SK-N-SH treated with all-trans-retinoic acid at 6 μM for 48 hours (cell line): ENCODE measurements at regions not wholly inside any gene's neighbourhood (a gene's known extent, or its start where the extent isn't known, plus 50 kb on each side); places are given as distances from the start of the nearest gene placed in this dataset.

ENCODE experiments used
- ISL1 ChIP-seq: fragments of 250-450 bp; sonication (Bioruptor Pico); IDR thresholded peaks from 2 replicates; pipeline ENCODE4 v2.1.2; 2022; ENCODE audit warnings: mild to moderate bottlenecking, moderate library complexity
- RARB ChIP-seq: fragments of 250-450 bp; sonication (Bioruptor Pico); IDR thresholded peaks from 2 replicates; pipeline ENCODE4 v1.8.0; 2021; ENCODE audit warnings: mild to moderate bottlenecking, moderate library complexity
- ZFP30 ChIP-seq: fragments of 450-650 bp; formaldehyde crosslinking; IDR thresholded peaks from 2 replicates; pipeline ENCODE4 v1.5.0; 2022; ENCODE audit warnings: mild to moderate bottlenecking, moderate library complexity
- ZNF8 ChIP-seq: fragments of 450-650 bp; formaldehyde crosslinking; IDR thresholded peaks from 2 replicates; pipeline ENCODE4 v1.5.0; 2020; ENCODE audit warnings: mild to moderate bottlenecking, moderate library complexity
- TF ChIP-seq, protein P1 (sequence below): fragments of 250-450 bp; sonication (Bioruptor Pico); IDR thresholded peaks from 2 replicates; pipeline ENCODE4 v1.5.1; 2020; ENCODE audit warnings: low read depth, mild to moderate bottlenecking, moderate library complexity
- TF ChIP-seq, protein P2 (sequence below): fragments of 250-450 bp; sonication (Bioruptor Pico); IDR thresholded peaks from 2 replicates; pipeline ENCODE4 v1.8.0; 2020; ENCODE audit warnings: mild to moderate bottlenecking, moderate library complexity, borderline replicate concordance
- TF ChIP-seq, protein P3 (sequence below): fragments of 250-450 bp; sonication (Bioruptor Pico); IDR thresholded peaks from 2 replicates; pipeline ENCODE4 v1.8.0; 2021; ENCODE audit warnings: low read depth, mild to moderate bottlenecking, moderate library complexity, borderline replicate concordance

DNA sequence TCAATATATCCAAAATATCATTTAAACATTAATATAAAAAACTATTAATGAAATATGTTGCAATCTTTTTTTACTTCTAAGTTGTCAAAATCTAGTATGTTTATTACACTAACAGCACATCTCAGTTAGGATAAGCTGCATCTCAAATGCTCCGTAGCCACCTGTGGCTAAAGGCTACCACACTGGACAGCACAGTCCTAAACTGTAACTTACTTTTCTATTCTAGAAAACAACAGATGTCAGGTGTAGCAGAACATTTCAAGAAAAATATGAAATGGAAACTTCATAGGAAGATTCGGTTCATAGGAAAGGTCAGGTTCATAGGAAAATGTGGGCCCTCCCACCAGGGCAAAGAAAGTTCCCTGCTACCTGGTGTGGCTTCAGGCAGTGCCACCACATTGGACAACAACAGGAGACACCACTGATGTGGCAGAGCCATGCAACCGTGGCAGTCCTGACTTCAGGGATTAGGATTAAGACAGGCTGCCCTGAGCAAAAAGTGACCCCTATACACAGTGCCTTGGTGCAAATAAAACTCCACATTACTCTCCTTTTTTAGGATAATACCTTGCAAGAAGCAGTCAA is 197.8 kb upstream of the NR4A3 start:
- no peak for TF ChIP-seq ISL1 (CRISPR knock-in tag)
- TF ChIP-seq RARB: no peak
- TF ChIP-seq, protein P1, sequence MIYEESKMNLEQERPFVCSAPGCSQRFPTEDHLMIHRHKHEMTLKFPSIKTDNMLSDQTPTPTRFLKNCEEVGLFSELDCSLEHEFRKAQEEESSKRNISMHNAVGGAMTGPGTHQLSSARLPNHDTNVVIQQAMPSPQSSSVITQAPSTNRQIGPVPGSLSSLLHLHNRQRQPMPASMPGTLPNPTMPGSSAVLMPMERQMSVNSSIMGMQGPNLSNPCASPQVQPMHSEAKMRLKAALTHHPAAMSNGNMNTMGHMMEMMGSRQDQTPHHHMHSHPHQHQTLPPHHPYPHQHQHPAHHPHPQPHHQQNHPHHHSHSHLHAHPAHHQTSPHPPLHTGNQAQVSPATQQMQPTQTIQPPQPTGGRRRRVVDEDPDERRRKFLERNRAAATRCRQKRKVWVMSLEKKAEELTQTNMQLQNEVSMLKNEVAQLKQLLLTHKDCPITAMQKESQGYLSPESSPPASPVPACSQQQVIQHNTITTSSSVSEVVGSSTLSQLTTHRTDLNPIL: no peak
- TF ChIP-seq ZFP30 (CRISPR knock-in tag): no peak
- TF ChIP-seq ZNF8 (CRISPR knock-in tag): no peak
- TF ChIP-seq, protein P2, sequence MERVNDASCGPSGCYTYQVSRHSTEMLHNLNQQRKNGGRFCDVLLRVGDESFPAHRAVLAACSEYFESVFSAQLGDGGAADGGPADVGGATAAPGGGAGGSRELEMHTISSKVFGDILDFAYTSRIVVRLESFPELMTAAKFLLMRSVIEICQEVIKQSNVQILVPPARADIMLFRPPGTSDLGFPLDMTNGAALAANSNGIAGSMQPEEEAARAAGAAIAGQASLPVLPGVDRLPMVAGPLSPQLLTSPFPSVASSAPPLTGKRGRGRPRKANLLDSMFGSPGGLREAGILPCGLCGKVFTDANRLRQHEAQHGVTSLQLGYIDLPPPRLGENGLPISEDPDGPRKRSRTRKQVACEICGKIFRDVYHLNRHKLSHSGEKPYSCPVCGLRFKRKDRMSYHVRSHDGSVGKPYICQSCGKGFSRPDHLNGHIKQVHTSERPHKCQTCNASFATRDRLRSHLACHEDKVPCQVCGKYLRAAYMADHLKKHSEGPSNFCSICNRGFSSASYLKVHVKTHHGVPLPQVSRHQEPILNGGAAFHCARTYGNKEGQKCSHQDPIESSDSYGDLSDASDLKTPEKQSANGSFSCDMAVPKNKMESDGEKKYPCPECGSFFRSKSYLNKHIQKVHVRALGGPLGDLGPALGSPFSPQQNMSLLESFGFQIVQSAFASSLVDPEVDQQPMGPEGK: no peak
- TF ChIP-seq, protein P3, sequence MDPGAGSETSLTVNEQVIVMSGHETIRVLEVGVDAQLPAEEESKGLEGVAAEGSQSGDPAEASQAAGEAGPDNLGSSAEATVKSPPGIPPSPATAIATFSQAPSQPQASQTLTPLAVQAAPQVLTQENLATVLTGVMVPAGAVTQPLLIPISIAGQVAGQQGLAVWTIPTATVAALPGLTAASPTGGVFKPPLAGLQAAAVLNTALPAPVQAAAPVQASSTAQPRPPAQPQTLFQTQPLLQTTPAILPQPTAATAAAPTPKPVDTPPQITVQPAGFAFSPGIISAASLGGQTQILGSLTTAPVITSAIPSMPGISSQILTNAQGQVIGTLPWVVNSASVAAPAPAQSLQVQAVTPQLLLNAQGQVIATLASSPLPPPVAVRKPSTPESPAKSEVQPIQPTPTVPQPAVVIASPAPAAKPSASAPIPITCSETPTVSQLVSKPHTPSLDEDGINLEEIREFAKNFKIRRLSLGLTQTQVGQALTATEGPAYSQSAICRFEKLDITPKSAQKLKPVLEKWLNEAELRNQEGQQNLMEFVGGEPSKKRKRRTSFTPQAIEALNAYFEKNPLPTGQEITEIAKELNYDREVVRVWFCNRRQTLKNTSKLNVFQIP (CRISPR knock-in tag): no peak
